GM21390 (cell line): ENCODE measurements at regions not wholly inside any gene's neighbourhood (a gene's known extent, or its start where the extent isn't known, plus 50 kb on each side); places are given as distances from the start of the nearest gene placed in this dataset.
"Not testable (repeated sequence)": the region's sequence is repeated elsewhere in the genome, so short reads cannot be mapped to it uniquely, and the experiment has no call there.

Experiments
- ATAC-seq: cut with Tn5 transposase; IDR thresholded peaks from one replicate; pipeline ENCODE4 v1.9.1; 2021; ENCODE audit not compliant: unreplicated experiment

GRCh38 chr2:12467303-12467702 is 249.4 kb upstream of the TRIB2 start:
- no peak for ATAC-seq

- no peak for ATAC-seq
These were observed 247.6 kb upstream of the TRIB2 start for GRCh38 chr2:12469141-12469561.

- ATAC-seq = not testable (repeated sequence)
These were observed 244.5 kb upstream of the TRIB2 start for GRCh38 chr2:12472265-12472664.

GRCh38 chr2:12478151-12479064 is 238.3 kb upstream of the TRIB2 start:
- no peak for ATAC-seq

GRCh38 chr2:12479065-12479601 is 237.6 kb upstream of the TRIB2 start:
- ATAC-seq = no peak

- no peak for ATAC-seq
These were observed 232.1 kb upstream of the TRIB2 start for GRCh38 chr2:12484536-12485115.

GRCh38 chr2:12486205-12487118 is 230.3 kb upstream of the TRIB2 start:
- ATAC-seq = peak; percentile 63

GRCh38 chr2:12487253-12488004 is 229.3 kb upstream of the TRIB2 start:
- no peak for ATAC-seq

- no peak for ATAC-seq
These were observed 228.1 kb upstream of the TRIB2 start for GRCh38 chr2:12488352-12489318.

GRCh38 chr2:12490641-12491040 is 226.1 kb upstream of the TRIB2 start:
- ATAC-seq = no peak

- ATAC-seq = not testable (repeated sequence)
These were observed 224.4 kb upstream of the TRIB2 start for GRCh38 chr2:12492360-12492759.

GRCh38 chr2:12493031-12493513 is 223.7 kb upstream of the TRIB2 start:
- no peak for ATAC-seq

- no peak for ATAC-seq
These were observed 221.4 kb upstream of the TRIB2 start for GRCh38 chr2:12495247-12495868.

GRCh38 chr2:12498286-12498685 is 218.4 kb upstream of the TRIB2 start:
- ATAC-seq = no peak

GRCh38 chr2:12498704-12499103 is 218.0 kb upstream of the TRIB2 start:
- no peak for ATAC-seq

- no peak for ATAC-seq
These were observed 215.8 kb upstream of the TRIB2 start for GRCh38 chr2:12500899-12501298.

- peak; percentile 94 for ATAC-seq
These were observed 215.1 kb upstream of the TRIB2 start for GRCh38 chr2:12501469-12502158.

- ATAC-seq = no peak
These were observed 214.0 kb upstream of the TRIB2 start for GRCh38 chr2:12502759-12503158.
